ENCODE measurements at regions not wholly inside any gene's neighbourhood (a gene's known extent, or its start where the extent isn't known, plus 50 kb on each side); places are given as distances from the start of the nearest gene placed in this dataset.
"Not testable (repeated sequence)": the region's sequence is repeated elsewhere in the genome, so short reads cannot be mapped to it uniquely, and the experiment has no call there.

GRCh38 chr19:13712767-13713201 is 51.5 kb upstream of the MRI1 start:
- peak; percentile 75 for DNase-seq

GRCh38 chr19:13707915-13708314 is 56.4 kb upstream of the MRI1 start:
- no peak for DNase-seq

GRCh38 chr19:13705928-13706447 is 58.3 kb upstream of the MRI1 start:
- DNase-seq, result no peak

GRCh38 chr19:13705201-13705600 is 59.1 kb upstream of the MRI1 start:
- no peak for DNase-seq

- DNase-seq, result no peak
Observed at GRCh38 chr19:13701624-13702023, 62.7 kb upstream of the MRI1 start.

GRCh38 chr19:13700621-13701020 is 63.7 kb upstream of the MRI1 start:
- no peak for DNase-seq

GRCh38 chr19:13699786-13700185 is 64.5 kb upstream of the MRI1 start:
- DNase-seq, result peak; percentile 9

- DNase-seq, result no peak
Observed at GRCh38 chr19:13696839-13697238, 67.5 kb upstream of the MRI1 start.

- DNase-seq, result peak; percentile 52
Observed at GRCh38 chr19:13693889-13694288, 70.4 kb upstream of the MRI1 start.

- DNase-seq, result peak; percentile 96
Observed at GRCh38 chr19:13691569-13692435, 72.5 kb upstream of the MRI1 start.

- no peak for DNase-seq
Observed at GRCh38 chr19:13689085-13689484, 75.2 kb upstream of the MRI1 start.

- DNase-seq, result peak; percentile 69
Observed at GRCh38 chr19:13684021-13684420, 80.3 kb upstream of the MRI1 start.

GRCh38 chr19:13681509-13681908 is 82.8 kb upstream of the MRI1 start:
- DNase-seq, result no peak

GRCh38 chr19:13680708-13681360 is 83.5 kb upstream of the MRI1 start:
- DNase-seq, result not testable (repeated sequence)

GRCh38 chr19:13676967-13677366 is 87.4 kb upstream of the MRI1 start:
- DNase-seq, result not testable (repeated sequence)

GRCh38 chr19:13672480-13673175 is 91.7 kb upstream of the MRI1 start:
- not testable (repeated sequence) for DNase-seq

GRCh38 chr19:13670846-13671245 is 93.5 kb upstream of the MRI1 start:
- peak; percentile 60 for DNase-seq

- no peak for DNase-seq
Observed at GRCh38 chr19:13669780-13670355, 94.5 kb upstream of the MRI1 start.

- no peak for DNase-seq
Observed at GRCh38 chr19:13668964-13669363, 95.4 kb upstream of the MRI1 start.

GRCh38 chr19:13666165-13666564 is 98.2 kb upstream of the MRI1 start:
- no peak for DNase-seq

- no peak for DNase-seq
Observed at GRCh38 chr19:13665125-13665905, 99.0 kb upstream of the MRI1 start.
